Brain microvascular endothelial cell (primary cell): ENCODE measurements at regions not wholly inside any gene's neighbourhood (a gene's known extent, or its start where the extent isn't known, plus 50 kb on each side); places are given as distances from the start of the nearest gene placed in this dataset.

Source experiments
- DNase-seq: peaks from one replicate; pipeline ENCODE4 v3.0.0-alpha.2; 2020
- H3K27ac ChIP-seq: fragments of 250-450 bp; sonication (Bioruptor Pico); 2 replicates; pipeline ENCODE4 v1.5.1; 2020; ENCODE audit warnings: mild to moderate bottlenecking, moderate library complexity
- H3K27me3 ChIP-seq: fragments of 250-450 bp; sonication (Bioruptor Pico); replicated peaks from 2 replicates; pipeline ENCODE4 v1.5.1; 2020; ENCODE audit warnings: mild to moderate bottlenecking
- H3K36me3 ChIP-seq: fragments of 250-450 bp; sonication (Bioruptor Pico); replicated peaks from 2 replicates; pipeline ENCODE4 v1.5.1; 2020; ENCODE audit warnings: mild to moderate bottlenecking
- H3K4me3 ChIP-seq: 2 replicates; pipeline ENCODE4 v1.5.1; 2011; ENCODE audit warnings: low read depth, mild to moderate bottlenecking, control low read depth, low read length, moderate library complexity
- CTCF ChIP-seq: IDR thresholded peaks from 2 replicates; pipeline ENCODE4 v1.5.1; 2011; ENCODE audit warnings: low read depth, mild to moderate bottlenecking, moderate library complexity, low read length, control low read depth, inconsistent platforms; ENCODE audit errors: missing control alignments
- in situ Hi-C: cut with HindIII; loops from 2 replicates; pipeline ENCODE4 v1.10.0; 2017; ENCODE audit warnings: low sequenced_read_pairs, low pct_ligation_motif_present

GRCh38 chr13:78258304-78258703 lies 339.7 kb upstream of the EDNRB start:
- Histone ChIP-seq H3K36me3 (no peaks in the 10 kb centered on the region), H3K4me3 (no peak overlapping the region), H3K27ac (no peak overlapping the region), H3K27me3 (no peaks in the 10 kb centered on the region)
- DNase-seq: no peak
- in situ Hi-C loops: no loop called here
- no peak for TF ChIP-seq CTCF

GRCh38 chr13:78256484-78256883 lies 337.9 kb upstream of the EDNRB start:
- no peak overlapping the region for H3K27ac ChIP-seq
- no peak for TF ChIP-seq CTCF
- no peaks in the 10 kb centered on the region for H3K36me3 ChIP-seq
- no peaks in the 10 kb centered on the region for H3K27me3 ChIP-seq
- no peak for DNase-seq
- in situ Hi-C loops: no loop called here
- no peak overlapping the region for H3K4me3 ChIP-seq

GRCh38 chr13:78254113-78254512 lies 335.5 kb upstream of the EDNRB start:
- TF ChIP-seq CTCF: no peak
- Histone ChIP-seq H3K36me3 (no peaks in the 10 kb centered on the region), H3K27ac (no peak overlapping the region), H3K4me3 (no peak overlapping the region), H3K27me3 (no peaks in the 10 kb centered on the region)
- in situ Hi-C loops: no loop called here
- no peak for DNase-seq

- no peak for TF ChIP-seq CTCF
- no peak for DNase-seq
- H3K4me3 ChIP-seq: no peak overlapping the region
- in situ Hi-C loops: no loop called here
- no peaks in the 10 kb centered on the region for H3K27me3 ChIP-seq
- no peak overlapping the region for H3K27ac ChIP-seq
- no peaks in the 10 kb centered on the region for H3K36me3 ChIP-seq
Measured at GRCh38 chr13:78247362-78247761, 328.7 kb upstream of the EDNRB start.

- DNase-seq: peak; percentile 12
- H3K27me3 ChIP-seq: no peaks in the 10 kb centered on the region
- H3K27ac ChIP-seq: no peak overlapping the region
- H3K4me3 ChIP-seq: no peak overlapping the region
- H3K36me3 ChIP-seq: no peaks in the 10 kb centered on the region
- peak; percentile 84 for TF ChIP-seq CTCF
- in situ Hi-C loops: no loop called here
Measured at GRCh38 chr13:78241278-78241919, 322.8 kb upstream of the EDNRB start.

GRCh38 chr13:78239714-78240113 lies 321.1 kb upstream of the EDNRB start:
- no peak overlapping the region for H3K27ac ChIP-seq
- TF ChIP-seq CTCF: no peak
- in situ Hi-C loops: no loop called here
- H3K27me3 ChIP-seq: no peaks in the 10 kb centered on the region
- no peak overlapping the region for H3K4me3 ChIP-seq
- no peak for DNase-seq
- no peaks in the 10 kb centered on the region for H3K36me3 ChIP-seq
